ENCODE measurements at regions not wholly inside any gene's neighbourhood (a gene's known extent, or its start where the extent isn't known, plus 50 kb on each side); places are given as distances from the start of the nearest gene placed in this dataset.

DNA sequence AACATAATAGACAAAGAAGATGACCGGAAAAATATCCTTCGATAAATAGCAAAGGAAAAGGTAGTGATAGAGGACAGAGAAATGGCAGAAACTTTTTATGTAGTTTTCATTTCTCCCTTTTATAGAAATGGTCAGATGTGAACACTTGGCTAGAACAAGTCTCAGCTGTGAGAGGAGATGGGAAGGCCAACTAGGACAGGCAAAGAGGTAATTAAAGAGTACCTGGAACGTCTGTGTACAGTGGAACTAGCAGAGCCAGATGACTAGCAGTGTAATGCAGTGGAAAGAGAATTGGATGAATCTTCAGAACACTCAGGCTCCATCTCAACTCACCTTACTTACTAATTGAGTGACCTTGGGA lies 69.2 kb downstream of the NABP1 start:
- TF ChIP-seq, protein P1, sequence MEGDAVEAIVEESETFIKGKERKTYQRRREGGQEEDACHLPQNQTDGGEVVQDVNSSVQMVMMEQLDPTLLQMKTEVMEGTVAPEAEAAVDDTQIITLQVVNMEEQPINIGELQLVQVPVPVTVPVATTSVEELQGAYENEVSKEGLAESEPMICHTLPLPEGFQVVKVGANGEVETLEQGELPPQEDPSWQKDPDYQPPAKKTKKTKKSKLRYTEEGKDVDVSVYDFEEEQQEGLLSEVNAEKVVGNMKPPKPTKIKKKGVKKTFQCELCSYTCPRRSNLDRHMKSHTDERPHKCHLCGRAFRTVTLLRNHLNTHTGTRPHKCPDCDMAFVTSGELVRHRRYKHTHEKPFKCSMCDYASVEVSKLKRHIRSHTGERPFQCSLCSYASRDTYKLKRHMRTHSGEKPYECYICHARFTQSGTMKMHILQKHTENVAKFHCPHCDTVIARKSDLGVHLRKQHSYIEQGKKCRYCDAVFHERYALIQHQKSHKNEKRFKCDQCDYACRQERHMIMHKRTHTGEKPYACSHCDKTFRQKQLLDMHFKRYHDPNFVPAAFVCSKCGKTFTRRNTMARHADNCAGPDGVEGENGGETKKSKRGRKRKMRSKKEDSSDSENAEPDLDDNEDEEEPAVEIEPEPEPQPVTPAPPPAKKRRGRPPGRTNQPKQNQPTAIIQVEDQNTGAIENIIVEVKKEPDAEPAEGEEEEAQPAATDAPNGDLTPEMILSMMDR (IDR thresholded peaks at IDR 0.05), result no peak
- TF ChIP-seq POLR2A (IDR thresholded peaks at IDR 0.05), result no peak
